Testis (tissue), 2 donors: ENCODE measurements at regions not wholly inside any gene's neighbourhood (a gene's known extent, or its start where the extent isn't known, plus 50 kb on each side); places are given as distances from the start of the nearest gene placed in this dataset.

Experiments
- CTCF ChIP-seq, 3 experiments: fragments of 450-650 bp in 2 of 3; fragments of 200-600 bp in 1 of 3; sonication (generic) in 1 of 3; IDR thresholded peaks; one replicate each; pipeline ENCODE4 v1.5.1; 2016 to 2019; ENCODE audit warnings: antibody characterized with exemption in 3 of 3, mild to moderate bottlenecking in 2 of 3, moderate library complexity in 1 of 3
- POLR2A ChIP-seq: fragments of 450-650 bp; IDR thresholded peaks from one replicate; pipeline ENCODE4 v1.6.1; 2017; ENCODE audit warnings: antibody characterized with exemption, mild to moderate bottlenecking, moderate library complexity

GRCh38 chr2:204066051-204066450 lies 129.5 kb downstream of the ICOS start:
- TF ChIP-seq CTCF (IDR thresholded peaks at IDR 0.05) = no peak
- TF ChIP-seq POLR2A = no peak
